GM21529 (cell line): ENCODE measurements at regions not wholly inside any gene's neighbourhood (a gene's known extent, or its start where the extent isn't known, plus 50 kb on each side); places are given as distances from the start of the nearest gene placed in this dataset.
"Not testable (repeated sequence)": the region's sequence is repeated elsewhere in the genome, so short reads cannot be mapped to it uniquely, and the experiment has no call there.

Experiments used
- ATAC-seq: cut with Tn5 transposase; IDR thresholded peaks from one replicate; pipeline ENCODE4 v1.9.1; 2021; ENCODE audit not compliant: unreplicated experiment

DNA sequence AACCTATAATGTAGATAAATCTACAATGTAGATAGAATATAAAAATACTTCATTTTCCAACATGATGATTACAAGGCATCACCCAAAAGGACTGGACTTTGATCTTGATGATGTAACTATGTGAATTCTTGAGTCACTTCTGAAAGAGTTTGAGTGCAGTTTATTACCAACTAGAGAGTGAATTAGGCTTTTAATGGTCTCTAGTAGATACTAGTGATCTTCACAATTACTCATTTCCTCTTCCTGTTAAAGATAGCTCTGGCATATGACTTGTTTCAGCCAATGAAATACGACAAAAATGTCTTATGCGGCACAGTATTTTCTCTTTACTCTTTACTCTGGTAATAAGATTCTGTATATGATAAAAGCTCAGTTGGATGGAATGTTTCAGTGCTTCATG is 1588.1 kb upstream of the B3GALT2 start:
- no peak for ATAC-seq

DNA sequence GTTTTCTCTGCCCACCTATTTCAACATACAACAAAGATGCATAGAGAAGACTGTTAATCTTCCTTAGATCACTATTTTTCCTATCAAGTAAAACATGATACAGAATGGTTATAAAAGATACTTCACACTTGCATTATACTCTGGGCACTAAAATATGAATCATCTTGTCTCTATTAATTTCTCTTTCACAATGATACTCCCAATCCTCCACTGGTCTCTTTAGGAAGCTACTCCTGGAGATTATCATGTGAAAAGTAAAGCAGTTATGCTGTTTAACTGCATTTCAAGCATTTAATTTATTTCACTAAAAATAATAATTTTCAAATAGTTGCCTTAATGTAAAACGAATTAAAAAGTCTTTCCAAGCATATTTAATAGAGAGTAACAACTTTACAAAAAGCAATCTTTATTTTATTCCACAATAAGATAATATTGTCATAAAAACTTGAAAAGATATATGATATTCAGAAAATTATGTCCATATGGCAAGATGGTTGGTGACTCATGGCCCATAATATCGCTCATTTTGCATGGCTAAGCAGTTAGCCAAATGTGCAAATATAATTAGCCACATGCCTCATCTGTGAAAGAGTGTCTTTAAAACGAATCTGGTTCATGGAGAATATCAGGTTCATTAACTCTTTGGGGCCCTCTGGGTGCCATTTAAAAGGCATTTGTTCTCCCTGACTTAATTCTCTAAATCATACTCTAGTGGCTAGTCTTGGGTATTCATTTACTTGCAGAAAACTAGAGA is 1569.0 kb upstream of the B3GALT2 start:
- ATAC-seq = no peak

- not testable (repeated sequence) for ATAC-seq
Measured at GRCh38 chr1:194738843-194739242, 1552.4 kb upstream of the B3GALT2 start.

GRCh38 chr1:194734970-194735369 is 1548.6 kb upstream of the B3GALT2 start:
- no peak for ATAC-seq

DNA sequence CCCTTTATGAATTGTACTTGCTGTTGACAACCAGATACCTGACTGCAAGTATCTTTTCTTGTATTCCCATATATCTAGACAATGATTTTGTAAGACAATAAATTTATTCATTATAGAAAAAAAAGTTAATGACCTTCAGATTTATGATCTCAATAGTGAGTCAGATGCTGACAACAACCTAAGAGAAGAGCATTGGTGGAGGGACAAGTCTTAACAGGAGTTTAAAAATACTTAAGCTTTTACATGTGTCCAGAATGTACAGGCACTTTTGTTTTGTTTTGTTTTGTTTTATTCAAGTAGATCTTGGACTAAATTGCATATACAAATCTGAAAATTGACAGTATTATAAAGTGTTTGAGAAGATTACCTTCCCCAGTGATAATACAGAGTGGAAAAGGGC is 1544.6 kb upstream of the B3GALT2 start:
- no peak for ATAC-seq

DNA sequence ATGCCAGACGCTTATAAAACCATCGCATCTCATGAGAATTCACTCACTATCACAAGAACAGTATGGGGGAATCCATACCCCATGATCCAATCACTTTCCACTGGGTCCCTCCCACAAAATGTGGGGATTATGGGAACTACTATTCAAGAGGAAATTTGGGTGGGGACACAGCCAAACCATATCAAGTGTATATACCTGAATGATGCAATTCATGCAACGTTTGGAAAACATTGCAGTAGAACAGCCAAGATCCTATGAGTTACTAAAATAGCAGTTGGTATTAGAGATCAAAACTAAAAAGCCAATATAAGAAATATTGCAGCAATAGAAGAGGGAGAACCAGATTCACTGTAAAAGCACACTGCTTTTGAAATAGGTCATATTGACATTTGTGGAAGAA is 1543.9 kb upstream of the B3GALT2 start:
- no peak for ATAC-seq

GRCh38 chr1:194723067-194723466 is 1536.7 kb upstream of the B3GALT2 start:
- ATAC-seq = no peak

DNA sequence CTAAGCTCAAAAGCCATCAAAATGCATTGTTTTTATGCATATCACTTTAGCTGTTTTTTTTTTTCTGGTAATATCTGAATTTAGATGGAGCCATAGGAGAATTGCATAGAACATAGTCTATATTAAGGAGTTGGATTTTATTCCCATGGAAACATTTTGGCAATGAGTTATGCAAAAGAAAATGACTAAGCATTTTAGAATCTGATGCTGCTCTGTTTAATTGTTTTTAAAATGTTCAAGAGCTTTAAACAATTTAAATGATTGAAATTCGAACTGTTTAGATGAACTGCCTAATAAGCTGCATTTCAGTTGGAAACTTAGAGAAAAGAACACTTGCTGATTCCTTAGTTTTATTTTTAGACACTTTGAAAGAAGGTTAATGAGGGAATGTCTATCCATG is 1531.5 kb upstream of the B3GALT2 start:
- ATAC-seq = no peak

GRCh38 chr1:194717334-194717733 is 1530.9 kb upstream of the B3GALT2 start:
- no peak for ATAC-seq

DNA sequence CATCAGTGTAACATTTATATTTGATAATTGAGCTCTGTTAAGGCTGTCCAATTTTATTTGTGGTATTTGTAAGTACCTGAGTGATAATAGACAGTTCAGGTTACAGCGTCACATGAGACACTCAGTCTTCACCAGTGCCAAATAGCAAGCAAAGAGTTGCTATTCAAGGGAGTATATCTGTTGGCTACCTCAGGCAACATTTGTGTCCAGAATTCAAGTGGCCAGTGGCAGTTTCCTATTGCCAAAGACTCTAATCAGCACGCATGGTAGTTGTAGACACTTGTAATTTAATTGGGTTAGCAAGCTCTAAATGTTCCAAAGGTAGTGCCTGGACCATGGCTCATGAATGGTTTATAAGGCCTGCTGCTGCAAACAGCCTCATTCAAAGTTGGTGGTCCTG is 1524.3 kb upstream of the B3GALT2 start:
- ATAC-seq = no peak

DNA sequence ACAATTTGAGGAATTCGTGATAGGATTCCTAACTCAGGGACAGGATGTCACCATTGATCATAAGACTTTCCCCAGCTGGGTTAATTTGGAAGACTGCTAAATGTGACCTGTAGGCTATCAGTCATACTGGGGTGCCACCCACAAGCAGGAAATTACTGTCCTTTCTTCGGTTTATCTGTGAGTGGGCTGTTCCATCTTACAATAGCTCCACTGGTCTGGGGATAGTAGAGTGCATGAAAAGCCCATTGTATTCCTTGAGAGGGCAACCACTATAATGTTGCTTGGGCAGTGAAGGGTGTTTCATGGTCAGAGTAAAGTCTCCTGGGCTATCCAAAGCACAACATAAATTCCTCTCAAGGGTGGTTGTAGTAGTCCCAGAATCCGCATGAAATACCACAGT is 1523.0 kb upstream of the B3GALT2 start:
- no peak for ATAC-seq

- no peak for ATAC-seq
Measured at GRCh38 chr1:194707074-194707473, 1520.7 kb upstream of the B3GALT2 start.

DNA sequence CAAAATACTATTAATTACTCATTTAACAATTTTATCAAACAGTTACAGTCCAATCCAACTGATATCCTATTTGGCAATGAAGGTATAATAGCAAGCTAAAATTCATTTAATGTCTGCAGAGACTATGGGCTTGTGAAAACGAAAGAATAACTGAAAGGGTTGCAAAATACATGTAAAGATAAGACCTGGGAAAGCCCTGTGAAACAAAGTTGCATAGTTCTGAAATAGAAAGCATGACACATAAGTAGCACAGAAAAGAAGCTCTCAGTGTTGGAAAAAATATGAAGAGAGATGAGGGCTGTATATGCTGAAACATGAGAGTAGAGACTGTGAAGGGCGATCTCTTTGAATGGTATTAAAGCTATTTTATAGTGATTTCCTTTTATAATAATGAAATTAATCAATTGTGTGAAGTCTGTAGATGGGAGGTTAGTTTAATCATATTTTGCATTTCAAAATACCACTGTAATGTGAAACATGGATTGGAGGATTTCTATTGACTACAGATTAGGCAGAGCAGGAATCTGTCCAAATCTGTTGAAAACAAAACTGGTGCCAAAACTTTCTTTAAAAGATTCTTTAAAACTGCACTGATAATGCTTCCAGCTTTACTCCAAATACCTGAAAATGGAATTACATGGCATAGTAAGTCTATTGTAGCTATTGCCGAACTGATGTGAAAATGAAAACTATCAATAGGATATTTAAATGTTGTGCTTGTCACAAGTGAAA is 1518.9 kb upstream of the B3GALT2 start:
- no peak for ATAC-seq

- no peak for ATAC-seq
Measured at GRCh38 chr1:194698908-194699318, 1512.5 kb upstream of the B3GALT2 start.

DNA sequence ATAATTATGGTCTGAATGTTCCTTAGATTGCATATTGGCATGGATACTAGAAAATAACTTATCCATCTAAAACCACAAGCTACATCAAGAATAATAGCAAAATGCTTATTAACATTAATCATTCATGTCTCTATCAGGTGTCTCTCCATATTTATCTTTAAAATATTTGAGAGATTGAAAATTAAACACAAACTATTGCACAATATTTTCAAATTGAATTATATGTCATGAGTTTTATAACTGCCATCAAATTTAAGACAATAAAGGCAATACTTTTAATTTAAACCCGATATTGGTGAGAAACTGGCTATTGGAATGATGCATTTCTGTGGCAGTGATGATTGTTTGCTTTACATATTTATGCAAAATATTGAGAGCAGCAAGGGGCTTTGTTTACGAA is 1506.8 kb upstream of the B3GALT2 start:
- no peak for ATAC-seq

GRCh38 chr1:194684636-194685035 is 1498.2 kb upstream of the B3GALT2 start:
- no peak for ATAC-seq

DNA sequence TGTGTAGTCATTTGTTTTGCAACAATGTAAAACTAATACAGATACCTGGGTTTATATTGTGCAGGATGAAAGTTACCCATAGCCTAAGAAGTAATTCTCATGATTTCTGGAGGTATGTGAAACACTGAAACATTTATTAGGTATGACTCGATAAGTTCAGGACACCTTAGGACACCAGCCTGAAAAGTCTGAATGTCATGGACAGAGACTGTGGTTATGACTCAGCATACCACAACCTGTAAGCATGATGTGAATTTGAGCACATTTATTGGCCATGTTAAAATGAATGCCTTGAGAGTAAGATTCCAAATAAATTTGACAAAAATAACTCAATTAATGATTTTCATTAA is 1471.7 kb upstream of the B3GALT2 start:
- no peak for ATAC-seq

GRCh38 chr1:194654956-194655355 is 1468.5 kb upstream of the B3GALT2 start:
- no peak for ATAC-seq

DNA sequence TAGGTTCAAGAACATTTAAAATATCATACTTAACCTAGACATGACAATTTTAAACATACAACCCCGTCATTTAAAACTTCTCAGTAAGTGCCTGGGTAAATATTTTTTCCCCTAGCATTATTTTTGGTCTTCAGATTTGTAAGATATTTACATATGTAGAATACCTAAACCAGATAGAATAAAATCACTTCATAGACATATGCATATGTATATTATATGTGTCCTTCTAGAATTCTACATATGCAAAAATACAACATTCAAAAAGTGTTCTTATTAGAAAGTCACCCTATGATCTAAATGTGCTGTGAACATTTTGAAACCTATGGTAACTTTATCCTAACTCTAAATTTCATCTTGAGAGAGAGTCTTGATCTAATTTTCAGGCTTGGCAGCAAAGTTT is 1467.0 kb upstream of the B3GALT2 start:
- no peak for ATAC-seq

DNA sequence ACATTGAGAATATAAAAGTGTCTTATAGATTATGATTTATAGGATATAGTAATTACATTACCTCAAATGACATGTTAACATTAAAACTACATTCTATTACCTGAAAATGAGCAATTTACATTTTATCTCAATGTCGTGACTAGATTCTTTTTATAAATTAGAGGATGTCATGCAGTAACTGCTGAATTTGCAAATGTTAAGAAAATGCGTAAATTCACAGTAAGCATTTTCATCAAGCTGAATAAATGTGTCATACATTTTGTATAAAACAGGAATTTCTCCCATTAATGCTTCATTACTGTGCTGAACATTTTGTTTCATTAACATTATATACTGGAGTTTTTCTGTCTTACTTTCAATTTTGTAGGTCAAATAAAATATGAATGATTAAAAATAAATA is 1460.7 kb upstream of the B3GALT2 start:
- ATAC-seq = no peak

DNA sequence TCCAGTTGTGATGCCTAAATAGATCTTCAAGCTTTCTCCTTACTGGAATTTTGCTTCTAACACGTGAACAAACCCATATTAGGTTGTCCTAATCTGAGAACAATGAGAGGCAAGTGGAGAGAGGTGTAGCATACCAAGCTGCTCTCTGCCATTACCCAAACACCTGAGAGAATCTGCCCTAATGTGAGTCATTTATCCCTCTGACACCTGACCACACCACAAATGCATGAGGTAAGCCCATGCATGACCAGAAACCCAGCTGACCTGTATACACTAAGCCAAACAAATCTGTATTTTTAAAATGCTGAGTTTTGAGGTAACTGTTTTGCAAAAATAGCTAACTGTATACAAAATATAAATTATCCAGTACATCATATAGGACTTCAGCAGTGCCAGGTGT is 1458.1 kb upstream of the B3GALT2 start:
- ATAC-seq = no peak

DNA sequence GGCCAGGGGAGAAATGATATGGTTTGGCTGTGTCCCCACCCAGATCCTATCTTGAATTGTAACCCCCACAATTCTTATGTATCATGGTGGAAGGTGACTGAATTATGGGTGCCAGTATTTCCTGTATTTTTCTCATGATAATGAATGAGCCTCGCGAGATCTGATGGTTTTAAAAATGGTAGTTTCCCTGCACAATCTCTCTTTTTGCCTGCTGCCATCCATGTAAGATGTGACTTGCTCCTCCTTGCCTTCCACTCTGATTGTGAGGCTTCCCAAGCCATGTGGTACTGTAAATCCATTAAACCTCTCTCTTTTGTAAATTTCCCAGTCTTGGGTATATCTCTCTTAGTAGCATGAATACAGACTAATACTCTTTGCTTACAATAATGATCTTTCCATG is 1453.9 kb upstream of the B3GALT2 start:
- ATAC-seq = no peak

GRCh38 chr1:194629011-194629410 is 1442.6 kb upstream of the B3GALT2 start:
- ATAC-seq = no peak
